H1 (cell line): ENCODE measurements at regions not wholly inside any gene's neighbourhood (a gene's known extent, or its start where the extent isn't known, plus 50 kb on each side); places are given as distances from the start of the nearest gene placed in this dataset.

Experiments used
- CTCF ChIA-PET: fragments of 300-600 bp; sonication (Branson Sonifier 250); formaldehyde crosslinking; loops from one replicate; lab custom pipeline; 2021; ENCODE audit not compliant: partially characterized antibody; lab: Charles Lee
- POLR2A ChIA-PET: fragments of 300-600 bp; sonication (Branson Sonifier 250); formaldehyde crosslinking; loops from one replicate; lab custom pipeline; 2021; ENCODE audit warnings: inconsistent platforms; ENCODE audit not compliant: partially characterized antibody; lab: Charles Lee
- DNase-seq, 2 experiments: peaks; one replicate each; pipeline versions ENCODE4 v3.0.0 to v3.0.0-alpha.2; 2010 to 2022; ENCODE audit warnings: low spot score in 2 of 2, low read depth in 1 of 2, mixed read lengths in 1 of 2
- FAIRE-seq: peaks from 2 replicates; lab custom pipeline; 2011; peaks lifted over from hg19 to GRCh38; lab: Jason Lieb, UNC
- H2AFZ ChIP-seq: 2 replicates; pipeline ENCODE4 v1.8.1; 2012; ENCODE audit warnings: low read length, inconsistent platforms
- H2AK5ac ChIP-seq: 2 replicates; pipeline ENCODE4 v1.6.1; 2013; ENCODE audit warnings: low read depth, low read length
- H2BK120ac ChIP-seq: replicated peaks from 2 replicates; pipeline ENCODE3; 2013; ENCODE audit warnings: low read depth, low read length, inconsistent platforms
- H2BK12ac ChIP-seq: 2 replicates; pipeline ENCODE4 v1.6.1; 2013; ENCODE audit warnings: low read depth, low read length
- H2BK15ac ChIP-seq: 2 replicates; pipeline ENCODE4 v1.6.1; 2013; ENCODE audit warnings: low read length
- H2BK20ac ChIP-seq: 2 replicates; pipeline ENCODE4 v1.6.1; 2013; ENCODE audit warnings: low read length
- H2BK5ac ChIP-seq: 2 replicates; pipeline ENCODE4 v1.6.1; 2013; ENCODE audit warnings: low read depth, low read length
- H3K14ac ChIP-seq: 2 replicates; pipeline ENCODE4 v1.6.1; 2013; ENCODE audit warnings: inconsistent platforms; ENCODE audit not compliant: insufficient read length
- H3K18ac ChIP-seq: 2 replicates; pipeline ENCODE4 v1.6.1; 2013; ENCODE audit warnings: low read length; ENCODE audit errors: extremely low read depth
- H3K23ac ChIP-seq: 2 replicates; pipeline ENCODE4 v1.6.1; 2013; ENCODE audit warnings: inconsistent platforms; ENCODE audit not compliant: insufficient read length
- H3K23me2 ChIP-seq: 2 replicates; pipeline ENCODE4 v1.6.1; 2013; ENCODE audit warnings: low read depth, low read length
- H3K27ac ChIP-seq: 2 replicates; pipeline ENCODE4 v1.6.1; 2011; ENCODE audit warnings: low read depth, low read length, inconsistent platforms
- H3K27me3 ChIP-seq, 4 experiments: replicated peaks in 1 of 4; 1 replicate in 1 of 4; 2 replicates in 3 of 4; pipeline versions ENCODE4 v1.6.1 to v1.8.1; 2011 to 2013; ENCODE audit warnings: low read length in 3 of 4, mild to moderate bottlenecking in 3 of 4, inconsistent platforms in 2 of 4, mixed read lengths in 2 of 4, moderate library complexity in 1 of 4; ENCODE audit not compliant: control insufficient read depth in 3 of 4, insufficient read depth in 3 of 4; ENCODE audit errors: extremely low read depth in 1 of 4
- H3K36me3 ChIP-seq, 4 experiments: 2 replicates each; pipeline versions ENCODE4 v1.6.1 to v1.8.1; 2011 to 2013; ENCODE audit warnings: mild to moderate bottlenecking in 4 of 4, low read length in 3 of 4, moderate library complexity in 2 of 4, control low read depth in 1 of 4, inconsistent platforms in 1 of 4; ENCODE audit not compliant: insufficient read depth in 4 of 4, control insufficient read depth in 2 of 4
- H3K4ac ChIP-seq: replicated peaks from 2 replicates; pipeline ENCODE3; 2013; ENCODE audit warnings: low read length, low read depth, mixed read lengths, inconsistent platforms; ENCODE audit not compliant: insufficient read length
- H3K4me1 ChIP-seq, 4 experiments: replicated peaks in 1 of 4; 1 replicate in 1 of 4; 2 replicates in 3 of 4; pipeline versions ENCODE4 v1.6.1 to v1.8.1; 2011 to 2013; ENCODE audit warnings: low read length in 3 of 4, inconsistent platforms in 2 of 4, mixed read lengths in 1 of 4; ENCODE audit not compliant: insufficient read depth in 4 of 4, control insufficient read depth in 3 of 4
- H3K4me2 ChIP-seq, 2 experiments: 2 replicates each; pipeline versions ENCODE4 v1.6.1 to v1.8.1; 2011 to 2013; ENCODE audit warnings: low read depth in 2 of 2, low read length in 2 of 2, control low read depth in 1 of 2, inconsistent platforms in 1 of 2, mild to moderate bottlenecking in 1 of 2; ENCODE audit not compliant: insufficient read depth in 1 of 2
- H3K4me3 ChIP-seq, 4 experiments: fragments of 200-600, 300-600 bp in 1 of 4; sonication (generic), shearing (Covaris generic), sonication (Bioruptor Twin) in 1 of 4; 2 replicates each; pipeline versions ENCODE4 v1.5.1 to v1.8.1; 2011 to 2016; ENCODE audit warnings: low read length in 4 of 4, low read depth in 3 of 4, control low read depth in 2 of 4, inconsistent platforms in 2 of 4, mild to moderate bottlenecking in 2 of 4, mixed read lengths in 1 of 4, moderate library complexity in 1 of 4; ENCODE audit not compliant: insufficient read depth in 2 of 4; ENCODE audit errors: extremely low read depth in 1 of 4
- H3K56ac ChIP-seq: replicated peaks from 2 replicates; pipeline ENCODE3; 2013; ENCODE audit warnings: low read depth, mild to moderate bottlenecking, mixed read lengths, low read length, inconsistent platforms; ENCODE audit not compliant: insufficient read length
- H3K79me1 ChIP-seq: 2 replicates; pipeline ENCODE4 v1.6.1; 2013; ENCODE audit warnings: low read depth, low read length, control low read depth
- H3K79me2 ChIP-seq, 2 experiments: 2 replicates each; pipeline versions ENCODE4 v1.6.1 to v1.8.1; 2012 to 2013; ENCODE audit warnings: low read length in 2 of 2, mild to moderate bottlenecking in 2 of 2, inconsistent platforms in 1 of 2; ENCODE audit not compliant: insufficient read depth in 2 of 2, control insufficient read depth in 1 of 2
- H3K9ac ChIP-seq, 4 experiments: replicated peaks in 1 of 4; 1 replicate in 1 of 4; 2 replicates in 3 of 4; pipeline versions ENCODE4 v1.6.1 to v1.8.1; 2011 to 2013; ENCODE audit warnings: low read depth in 3 of 4, low read length in 3 of 4, control low read depth in 2 of 4, mild to moderate bottlenecking in 2 of 4, moderate library complexity in 2 of 4, inconsistent platforms in 1 of 4; ENCODE audit errors: extremely low read depth in 1 of 4
- H3K9me3 ChIP-seq, 2 experiments: 2 replicates each; pipeline versions ENCODE4 v1.6.1 to v1.8.1; 2012 to 2013; ENCODE audit warnings: mild to moderate bottlenecking in 2 of 2, moderate library complexity in 2 of 2, control low read depth in 1 of 2, inconsistent platforms in 1 of 2, low read depth in 1 of 2, low read length in 1 of 2, mixed read lengths in 1 of 2; ENCODE audit not compliant: insufficient read depth in 2 of 2
- H4K20me1 ChIP-seq, 2 experiments: replicated peaks in 1 of 2; 2 replicates each; pipeline versions ENCODE3 to v1.8.1; 2011 to 2013; ENCODE audit warnings: inconsistent platforms in 2 of 2, low read length in 2 of 2, mild to moderate bottlenecking in 1 of 2; ENCODE audit not compliant: insufficient read depth in 2 of 2, control insufficient read depth in 1 of 2
- H4K5ac ChIP-seq: 2 replicates; pipeline ENCODE4 v1.6.1; 2013; ENCODE audit warnings: low read length, low read depth, mixed read lengths, inconsistent platforms; ENCODE audit not compliant: insufficient read length
- H4K8ac ChIP-seq: 2 replicates; pipeline ENCODE4 v1.8.0; 2013; ENCODE audit warnings: mild to moderate bottlenecking, moderate library complexity, low read length, inconsistent platforms; ENCODE audit not compliant: insufficient read depth; ENCODE audit errors: extremely low read depth
- H4K91ac ChIP-seq: replicated peaks from 2 replicates; pipeline ENCODE3; 2013; ENCODE audit warnings: low read length, mixed read lengths, inconsistent platforms; ENCODE audit not compliant: insufficient read length
- RAD21 ChIP-seq, 2 experiments: IDR thresholded peaks in 1 of 2; conservative IDR thresholded peaks in 1 of 2; 2 replicates each; pipeline ENCODE4 v1.6.1; 2011; ENCODE audit warnings: low read depth in 2 of 2, low read length in 2 of 2, improper control_type of control experiment in 1 of 2, inconsistent platforms in 1 of 2, mild to moderate bottlenecking in 1 of 2, moderate library complexity in 1 of 2
- TAF7 ChIP-seq: optimal IDR thresholded peaks from 2 replicates; pipeline ENCODE3; 2011; ENCODE audit warnings: low read depth, mild to moderate bottlenecking, inconsistent platforms, low read length, moderate library complexity, borderline replicate concordance
- TBP ChIP-seq: IDR thresholded peaks from 2 replicates; pipeline ENCODE4 v1.6.1; 2011; ENCODE audit warnings: low read depth, low read length, improper control_type of control experiment
- WGBS, 2 experiments: shearing (Covaris generic) in 1 of 2; methylation state at CpG; one replicate each; pipeline versions ENCODE4 v1.1.6 to v1.1.7; 2013 to 2015; ENCODE audit warnings: low lambda C conversion rate in 2 of 2, mixed read lengths in 2 of 2, inconsistent platforms in 1 of 2, low coverage in 1 of 2, missing lambda C conversion rate in 1 of 2; ENCODE audit not compliant: insufficient replicate concordance in 2 of 2, insufficient coverage in 1 of 2, insufficient read length in 1 of 2; ENCODE audit errors: extremely low coverage in 1 of 2, missing lambda C conversion rate in 1 of 2; 5-methylcytosine and 5-hydroxymethylcytosine counted together

GRCh38 chr15:23806980-23807379 lies 119.9 kb upstream of the NDN start:
- Histone ChIP-seq H4K8ac (no peak overlapping the region), H3K9me3 (peaks cover 22 to 65% of the 10 kb centered on the region in 2 experiments), H4K5ac (no peak overlapping the region), H2BK15ac (no peak overlapping the region), H3K27ac (no peak overlapping the region), H2BK5ac (no peak overlapping the region), H3K36me3 (no peaks in the 10 kb centered on the region), H3K56ac (no peak overlapping the region), H2BK120ac (no peak overlapping the region), H3K23ac (no peak overlapping the region), H2AFZ (no peak overlapping the region), H3K4ac (no peak overlapping the region), H3K79me2 (no peaks in the 10 kb centered on the region), H3K4me3 (no peak overlapping the region), H3K27me3 (no peaks in the 10 kb centered on the region), H2BK12ac (no peak overlapping the region), H4K20me1 (no peaks in the 10 kb centered on the region), H3K79me1 (no peaks in the 10 kb centered on the region), H3K9ac (no peak overlapping the region), H3K23me2 (no peaks in the 10 kb centered on the region), H3K18ac (no peak overlapping the region), H2AK5ac (no peak overlapping the region), H2BK20ac (no peak overlapping the region), H4K91ac (no peak overlapping the region), H3K4me1 (no peaks in the 10 kb centered on the region), H3K4me2 (no peak overlapping the region), H3K14ac (no peak overlapping the region)
- WGBS, 2 experiments = 53% methylated on average over 3 of the region's 3 CpGs; no CpG with 5 or more reads in 1 of the 2 experiments
- TF ChIP-seq RAD21 (IDR thresholded peaks at IDR 0.05 in 1 of 2, conservative IDR thresholded peaks at IDR 0.05 in 1 of 2; ENCODE audit: low read depth in 2 of 2, low read length in 2 of 2) (no peak), TBP (no peak), TAF7 (no peak)
- CTCF ChIA-PET = interaction anchor here (1.3 kb wide), 1 partner anchor 47 kb away, joined by 3 read pairs; no protein-coding TSS in a partner anchor
- no peak for FAIRE-seq
- no peak for DNase-seq
- POLR2A ChIA-PET = no interaction called here
